RPMI8226 (cell line): ENCODE measurements at regions not wholly inside any gene's neighbourhood (a gene's known extent, or its start where the extent isn't known, plus 50 kb on each side); places are given as distances from the start of the nearest gene placed in this dataset.
"Not testable (repeated sequence)": the region's sequence is repeated elsewhere in the genome, so short reads cannot be mapped to it uniquely, and the experiment has no call there.

ENCODE experiments used
- DNase-seq: peaks from one replicate; pipeline ENCODE4 v3.0.0-alpha.2; 2015

- no peak for DNase-seq
These were observed 179.3 kb upstream of the ZC3H15 start for GRCh38 chr2:186306754-186307153.

DNA sequence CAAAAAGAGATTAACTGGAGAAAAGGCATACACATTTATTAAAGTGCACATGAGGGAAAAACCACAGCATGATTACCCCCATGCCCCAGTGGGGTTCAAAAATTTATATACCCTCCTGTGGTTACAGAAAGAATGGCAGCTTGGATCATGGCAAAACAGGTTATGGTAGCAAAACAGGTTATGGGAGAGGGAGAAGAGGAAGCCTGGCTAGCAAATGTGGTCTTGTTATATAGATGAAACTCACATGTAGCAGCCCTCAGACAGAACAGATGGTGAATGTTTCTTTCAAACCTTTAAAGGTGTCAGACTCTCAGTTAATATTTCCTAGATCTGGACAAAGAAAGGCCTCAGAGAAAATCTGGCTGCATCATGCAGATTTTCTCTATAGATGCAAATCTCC is 178.2 kb upstream of the ZC3H15 start:
- DNase-seq = no peak

DNA sequence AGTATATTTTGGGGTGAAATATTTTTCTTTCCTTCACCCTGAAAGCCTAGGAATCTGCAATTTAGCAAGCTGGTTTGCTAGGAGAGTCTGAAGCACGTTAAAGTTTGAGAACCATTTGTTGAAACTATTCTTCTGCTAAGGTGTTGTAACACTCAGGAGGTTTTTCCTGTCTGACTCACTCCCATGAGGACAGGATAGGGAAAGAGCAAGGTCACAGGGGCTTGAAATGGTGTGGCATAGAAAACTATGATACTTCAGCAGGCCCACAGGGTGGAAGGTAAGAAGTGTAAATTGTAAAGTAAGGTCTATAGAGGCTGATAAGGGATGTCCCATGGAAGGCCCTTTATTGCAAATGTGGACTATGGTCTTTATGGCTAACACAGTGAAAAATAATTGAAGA is 177.7 kb upstream of the ZC3H15 start:
- no peak for DNase-seq

- DNase-seq = no peak
These were observed 176.2 kb upstream of the ZC3H15 start for GRCh38 chr2:186309901-186310300.

DNA sequence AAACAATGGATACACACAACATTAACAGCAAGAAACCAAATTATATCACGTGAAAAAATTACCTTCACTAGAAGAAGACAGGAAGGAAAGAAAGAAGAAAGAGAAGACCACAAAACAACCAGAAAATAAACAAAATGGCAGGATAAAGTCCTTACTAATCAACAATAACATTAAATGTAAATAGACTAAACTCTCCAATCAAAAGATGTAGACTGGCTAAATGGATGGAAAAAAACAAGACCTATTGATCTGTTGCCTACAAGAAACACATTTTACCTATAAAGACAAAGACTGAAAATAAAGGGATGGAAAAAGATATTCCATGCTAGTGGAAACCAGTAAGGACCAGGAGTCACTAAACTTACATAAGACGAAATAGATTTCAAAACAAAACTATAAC is 167.0 kb upstream of the ZC3H15 start:
- no peak for DNase-seq

DNA sequence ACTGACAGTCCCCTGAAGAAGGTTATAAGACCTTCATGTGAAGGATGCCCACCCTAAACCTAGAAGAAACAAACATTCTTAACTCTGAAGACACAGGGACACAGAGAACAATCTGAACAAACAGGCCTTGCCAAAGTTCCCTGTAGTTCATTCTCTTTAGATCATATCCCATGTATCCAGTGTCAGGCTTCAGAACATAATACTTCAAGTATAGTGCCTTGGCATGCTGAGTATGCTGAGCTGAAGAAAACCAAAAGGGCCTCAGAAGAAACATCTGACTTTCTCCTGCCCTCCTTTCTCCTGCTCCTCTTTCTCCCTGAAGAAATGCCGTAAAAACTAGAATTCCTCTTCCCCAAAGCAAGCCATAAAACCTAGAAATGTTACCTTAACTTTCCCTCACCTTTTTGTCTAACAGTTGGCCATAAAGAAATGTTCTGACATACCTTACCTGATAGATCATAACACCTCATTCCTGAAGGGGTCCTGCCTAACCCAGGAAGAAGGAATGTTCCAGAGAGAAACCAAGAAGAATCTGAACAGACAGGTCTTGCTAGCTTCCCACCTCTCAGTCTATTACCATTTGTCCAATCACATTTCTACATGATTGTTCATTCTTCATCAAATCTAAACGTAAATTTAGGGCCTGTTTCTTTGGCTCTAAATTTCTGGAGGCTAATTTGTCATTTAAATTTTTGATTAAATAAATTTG is 160.1 kb upstream of the ZC3H15 start:
- no peak for DNase-seq

GRCh38 chr2:186327251-186327868 is 158.7 kb upstream of the ZC3H15 start:
- DNase-seq = no peak

- no peak for DNase-seq
These were observed 157.2 kb upstream of the ZC3H15 start for GRCh38 chr2:186328838-186329237.

DNA sequence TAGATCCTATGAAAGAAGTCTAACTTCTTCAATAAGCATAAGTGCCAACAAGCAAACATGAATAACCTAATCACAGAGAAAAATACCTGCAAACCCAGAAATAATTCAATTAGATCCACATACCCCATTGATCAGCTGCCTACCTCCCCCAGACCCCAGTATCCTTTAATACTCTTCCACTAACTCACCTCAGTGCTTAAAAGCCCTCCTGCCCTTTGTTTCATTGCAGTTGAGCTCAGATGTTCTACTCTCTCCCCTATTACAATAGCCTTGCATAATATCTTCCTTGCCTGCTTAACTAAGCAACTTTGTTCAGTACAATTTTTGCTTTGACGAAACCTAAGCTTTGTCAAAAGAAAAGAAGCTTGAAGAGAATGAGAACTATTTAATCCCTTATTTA is 156.0 kb upstream of the ZC3H15 start:
- DNase-seq = no peak

- DNase-seq = no peak
These were observed 146.3 kb upstream of the ZC3H15 start for GRCh38 chr2:186339716-186340115.

DNA sequence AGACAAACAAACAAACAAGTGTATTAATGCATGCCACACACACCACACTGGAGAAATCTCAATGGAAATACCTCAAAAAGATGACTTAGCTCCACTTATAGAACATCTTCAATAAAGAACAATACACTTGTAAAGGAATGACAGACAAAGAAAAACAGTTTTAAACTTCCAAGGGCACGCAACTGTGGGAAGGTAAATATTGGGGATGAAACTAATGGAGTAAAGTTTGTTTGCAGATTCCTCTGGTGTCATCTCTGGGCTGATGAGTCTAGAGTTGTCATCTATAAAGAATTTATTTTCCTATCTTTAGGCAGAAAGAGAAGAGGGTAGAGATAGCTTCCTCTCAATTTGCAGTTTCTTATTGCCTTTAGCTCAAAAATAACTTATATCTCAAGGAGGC is 144.0 kb upstream of the ZC3H15 start:
- no peak for DNase-seq

GRCh38 chr2:186345745-186346144 is 140.3 kb upstream of the ZC3H15 start:
- peak; percentile 54 for DNase-seq

- no peak for DNase-seq
These were observed 139.8 kb upstream of the ZC3H15 start for GRCh38 chr2:186346216-186346615.

- DNase-seq = no peak
These were observed 138.6 kb upstream of the ZC3H15 start for GRCh38 chr2:186347472-186347871.

- no peak for DNase-seq
These were observed 137.9 kb upstream of the ZC3H15 start for GRCh38 chr2:186348200-186348599.

GRCh38 chr2:186349508-186349907 is 136.6 kb upstream of the ZC3H15 start:
- peak; percentile 77 for DNase-seq

- DNase-seq = not testable (repeated sequence)
These were observed 131.9 kb upstream of the ZC3H15 start for GRCh38 chr2:186354160-186354559.

GRCh38 chr2:186365406-186365805 is 120.7 kb upstream of the ZC3H15 start:
- DNase-seq = no peak

- no peak for DNase-seq
These were observed 107.0 kb upstream of the ZC3H15 start for GRCh38 chr2:186379052-186379451.

DNA sequence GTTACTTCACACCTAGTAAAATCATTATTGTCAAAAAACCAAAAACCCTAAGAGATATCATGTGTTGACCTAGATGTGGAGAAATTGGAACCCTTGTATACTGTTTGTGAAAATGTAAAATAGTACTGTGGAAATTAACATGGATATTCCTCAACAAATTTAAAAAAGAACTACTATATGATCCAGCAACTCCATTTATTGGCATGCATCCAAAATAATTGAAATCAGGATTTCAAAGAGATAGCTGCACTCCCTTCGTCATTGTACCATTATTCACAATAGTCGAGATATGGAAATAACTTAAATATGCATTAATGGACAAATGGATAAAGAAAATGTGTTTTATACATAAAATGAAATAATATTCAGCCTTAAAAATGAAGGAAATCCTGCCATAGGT is 105.3 kb upstream of the ZC3H15 start:
- no peak for DNase-seq

- DNase-seq = no peak
These were observed 104.5 kb upstream of the ZC3H15 start for GRCh38 chr2:186381573-186381972.

DNA sequence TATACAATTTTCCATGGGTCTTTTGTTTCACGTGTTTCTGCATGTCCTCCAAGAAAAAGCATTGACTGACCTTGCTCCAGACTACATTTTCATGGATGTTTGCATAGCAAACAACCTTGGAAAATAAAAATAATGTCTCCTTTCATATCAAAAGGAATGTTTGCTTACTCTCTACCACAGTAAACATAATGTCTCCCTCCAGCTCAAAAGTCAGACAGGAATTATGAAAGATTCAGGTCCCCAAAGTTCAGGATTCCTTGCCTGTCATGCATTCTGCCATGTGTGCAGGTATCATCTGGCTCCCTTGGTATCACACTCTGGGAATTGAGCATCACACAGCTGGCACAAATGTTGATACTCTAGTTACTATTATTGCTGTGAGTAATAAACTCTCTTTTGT is 103.1 kb upstream of the ZC3H15 start:
- no peak for DNase-seq

GRCh38 chr2:186384226-186384625 is 101.8 kb upstream of the ZC3H15 start:
- DNase-seq = no peak

DNA sequence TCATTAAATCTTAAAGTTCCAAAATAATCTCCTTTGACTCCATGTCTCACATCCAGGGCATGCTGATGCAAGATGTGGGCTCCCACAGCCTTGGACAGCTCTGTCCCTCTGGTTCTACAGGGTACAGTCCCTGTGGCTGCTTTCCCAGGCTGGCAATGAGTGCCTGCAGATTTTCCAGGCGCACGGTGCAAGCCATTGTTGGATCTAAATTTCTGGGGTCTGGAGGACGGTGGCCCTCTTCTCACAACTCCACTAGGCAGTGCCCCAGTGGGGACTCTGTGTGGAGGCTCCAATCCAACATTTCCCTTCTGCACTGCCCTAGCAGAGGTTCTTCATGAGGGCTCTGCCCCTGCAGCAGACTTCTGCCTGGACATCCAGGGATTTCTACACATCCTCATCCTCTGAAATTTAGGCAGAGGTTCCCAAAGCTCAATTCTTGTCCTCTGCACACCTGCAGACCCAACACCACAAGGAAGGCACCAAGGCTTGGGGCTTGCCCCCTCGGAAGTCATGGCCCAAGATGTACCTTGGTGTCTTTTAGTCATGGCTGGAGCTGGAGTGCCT is 100.3 kb upstream of the ZC3H15 start:
- DNase-seq = not testable (repeated sequence)
